Left hindlimb (tissue), 1 donor: ENCODE measurements at regions not wholly inside any gene's neighbourhood (a gene's known extent, or its start where the extent isn't known, plus 50 kb on each side); places are given as distances from the start of the nearest gene placed in this dataset.

ENCODE experiments used
- DNase-seq: peaks from one replicate; pipeline ENCODE4 v3.0.0-alpha.2; 2018

GRCh38 chr2:234691968-234692955 lies 195.4 kb upstream of the ARL4C start:
- no peak for DNase-seq

- no peak for DNase-seq
These were observed 194.3 kb upstream of the ARL4C start for GRCh38 chr2:234691214-234691575.

DNA sequence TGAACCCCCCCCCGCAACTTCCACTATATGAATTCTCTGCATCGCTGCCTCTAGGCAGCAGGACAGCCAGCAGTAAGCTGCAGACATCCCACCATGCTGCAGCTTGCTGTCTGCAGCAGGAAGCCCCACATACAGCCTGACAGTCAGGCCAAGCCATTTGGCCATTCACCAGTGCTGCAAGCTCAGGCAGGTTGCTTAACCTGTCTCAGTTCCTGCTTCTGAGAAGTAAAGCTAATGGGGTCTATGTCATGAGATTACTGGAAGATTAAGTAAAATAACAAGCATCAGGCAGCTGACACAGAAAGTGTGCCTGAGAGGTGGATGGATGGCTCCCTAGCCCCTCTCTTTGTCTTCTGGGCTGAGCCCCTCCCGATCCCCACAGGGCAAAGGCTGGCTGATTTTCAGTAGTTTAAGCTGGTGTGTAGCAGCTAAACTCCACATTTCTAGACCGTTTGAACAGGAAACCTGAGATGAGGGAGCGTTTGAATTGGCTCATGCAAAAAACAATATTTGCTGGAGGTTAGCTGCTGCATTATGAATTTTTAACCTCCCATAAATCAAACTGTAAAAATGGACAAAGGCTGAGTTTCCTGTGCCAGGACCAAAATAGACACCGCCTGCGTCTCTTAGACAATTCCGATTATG lies 193.8 kb upstream of the ARL4C start:
- peak; percentile 57 for DNase-seq

DNA sequence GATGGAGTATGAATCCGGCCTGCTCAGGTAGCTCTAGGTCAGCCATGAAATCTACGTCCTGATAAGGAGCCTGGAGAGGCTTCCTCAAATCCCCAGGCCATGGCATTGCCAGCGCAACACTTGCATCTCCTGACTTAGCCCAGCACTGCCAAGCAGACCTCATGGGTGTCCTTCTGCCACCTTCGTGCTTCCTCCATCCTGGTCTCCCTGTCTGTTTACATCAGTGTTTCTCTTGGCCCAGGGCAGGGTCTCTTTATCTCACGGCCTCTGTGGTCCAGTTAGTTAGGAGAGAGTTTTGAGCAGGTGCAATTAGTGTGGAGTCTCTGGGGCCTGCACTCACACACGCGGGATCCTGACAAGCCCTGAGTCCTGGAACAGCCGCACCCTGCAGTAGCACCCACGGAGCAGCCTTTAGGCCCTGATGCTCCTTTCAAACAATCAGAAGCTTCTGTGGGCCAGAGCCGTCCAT lies 193.1 kb upstream of the ARL4C start:
- no peak for DNase-seq

DNA sequence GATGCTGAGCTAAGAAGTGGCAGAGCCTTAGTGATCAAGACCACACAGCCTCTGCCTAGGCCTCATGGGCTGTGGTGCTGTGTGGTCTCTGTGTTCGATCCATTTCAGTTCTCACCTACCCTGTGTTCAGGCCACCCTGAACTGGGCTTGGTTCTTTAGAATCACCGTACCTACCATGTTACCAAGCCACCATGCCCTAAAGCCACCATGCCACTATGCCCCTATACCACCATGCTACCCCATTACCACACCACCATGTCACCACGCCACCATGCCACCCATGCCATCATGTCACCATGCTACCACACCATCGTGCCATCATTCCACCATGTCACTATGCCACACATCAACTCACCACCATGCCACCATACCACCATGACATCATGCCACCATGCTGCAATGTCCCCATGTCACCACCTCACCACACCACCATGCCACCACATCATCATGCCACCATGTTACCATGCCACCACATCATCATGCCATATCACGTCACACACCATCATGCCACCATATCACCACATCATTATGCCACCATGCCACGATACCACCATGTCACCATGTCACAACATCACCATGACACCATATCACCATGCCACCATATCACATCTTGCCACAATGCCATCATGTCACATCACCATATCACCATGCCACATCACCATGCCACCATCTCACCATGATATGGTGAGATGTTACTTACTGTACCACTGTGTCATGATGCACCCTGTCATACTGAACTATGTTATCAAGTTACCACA lies 191.0 kb upstream of the ARL4C start:
- DNase-seq: no peak

DNA sequence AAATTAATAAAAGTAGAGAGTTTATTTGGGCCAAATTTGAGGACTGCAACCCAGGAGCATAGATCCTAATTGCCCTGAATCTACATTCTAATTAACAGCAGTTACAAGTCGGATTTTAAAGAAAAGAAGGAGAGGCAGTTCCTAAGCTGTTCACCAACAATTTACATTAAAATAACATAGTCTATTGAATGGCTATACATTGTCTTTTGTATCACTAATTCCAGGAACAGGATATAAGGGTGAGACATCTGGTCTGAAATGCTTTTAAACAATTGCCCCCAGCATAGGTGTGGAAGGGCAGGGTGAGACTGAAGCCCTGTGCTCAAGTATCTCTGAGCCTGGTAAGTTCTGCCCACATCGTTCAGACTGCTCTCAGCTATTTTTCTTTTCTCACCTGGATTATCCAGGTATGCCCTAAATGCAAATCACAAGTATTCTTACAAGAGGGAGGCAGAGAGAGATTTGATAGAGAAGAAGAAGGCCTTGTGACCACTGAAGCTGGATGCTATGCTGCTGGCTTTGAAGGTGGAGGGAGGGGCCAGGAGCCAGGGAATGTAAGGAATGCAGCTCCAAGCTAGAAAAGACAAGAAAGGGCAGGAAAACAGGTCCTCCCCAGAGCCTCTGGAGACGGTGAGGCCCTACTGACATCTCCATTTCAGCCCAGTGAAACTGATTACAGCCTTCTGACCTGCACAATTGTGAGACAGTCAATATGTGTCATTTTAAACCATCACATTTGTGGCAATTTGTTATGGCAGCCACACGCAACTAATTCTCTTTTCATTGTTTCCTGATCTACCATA lies 189.4 kb upstream of the ARL4C start:
- DNase-seq: no peak

DNA sequence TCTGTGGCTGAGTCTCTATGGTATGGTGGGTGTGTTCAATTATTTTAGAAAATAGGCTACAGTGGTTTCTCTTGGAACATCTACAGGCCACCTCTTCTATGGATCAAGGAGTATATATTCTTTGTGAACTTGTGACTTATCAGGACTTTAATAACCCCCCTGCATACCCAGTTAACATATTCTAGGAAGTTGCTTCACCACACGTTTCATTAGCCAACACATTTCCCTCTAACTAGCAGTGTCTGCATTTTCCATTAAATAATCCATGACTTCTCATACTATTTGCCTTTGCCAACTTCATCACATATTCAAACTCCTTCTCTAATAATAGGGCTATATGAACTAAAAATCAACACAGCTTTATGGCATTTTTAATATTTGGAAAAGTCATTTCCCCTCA lies 187.6 kb upstream of the ARL4C start:
- no peak for DNase-seq

DNA sequence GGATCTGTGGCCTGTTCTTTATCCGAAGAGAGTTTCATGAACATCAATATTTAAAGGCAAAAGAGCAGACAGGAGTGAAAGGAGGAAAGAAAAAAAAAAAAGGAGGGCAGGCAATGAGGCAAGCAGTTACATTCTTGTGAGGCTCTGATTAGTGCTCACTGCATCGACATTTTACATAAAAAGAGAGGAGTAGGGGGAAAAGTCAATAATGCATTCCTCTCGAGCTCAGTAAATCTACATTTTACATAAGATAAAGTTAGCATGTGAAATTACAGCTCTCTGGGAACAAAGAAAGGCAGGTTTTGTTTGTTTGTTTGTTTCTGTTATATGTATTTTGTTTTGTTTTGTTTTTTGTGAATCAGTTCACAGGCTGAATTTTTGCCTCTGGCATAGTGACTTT lies 187.1 kb upstream of the ARL4C start:
- no peak for DNase-seq

GRCh38 chr2:234682492-234683228 lies 185.8 kb upstream of the ARL4C start:
- DNase-seq: no peak

DNA sequence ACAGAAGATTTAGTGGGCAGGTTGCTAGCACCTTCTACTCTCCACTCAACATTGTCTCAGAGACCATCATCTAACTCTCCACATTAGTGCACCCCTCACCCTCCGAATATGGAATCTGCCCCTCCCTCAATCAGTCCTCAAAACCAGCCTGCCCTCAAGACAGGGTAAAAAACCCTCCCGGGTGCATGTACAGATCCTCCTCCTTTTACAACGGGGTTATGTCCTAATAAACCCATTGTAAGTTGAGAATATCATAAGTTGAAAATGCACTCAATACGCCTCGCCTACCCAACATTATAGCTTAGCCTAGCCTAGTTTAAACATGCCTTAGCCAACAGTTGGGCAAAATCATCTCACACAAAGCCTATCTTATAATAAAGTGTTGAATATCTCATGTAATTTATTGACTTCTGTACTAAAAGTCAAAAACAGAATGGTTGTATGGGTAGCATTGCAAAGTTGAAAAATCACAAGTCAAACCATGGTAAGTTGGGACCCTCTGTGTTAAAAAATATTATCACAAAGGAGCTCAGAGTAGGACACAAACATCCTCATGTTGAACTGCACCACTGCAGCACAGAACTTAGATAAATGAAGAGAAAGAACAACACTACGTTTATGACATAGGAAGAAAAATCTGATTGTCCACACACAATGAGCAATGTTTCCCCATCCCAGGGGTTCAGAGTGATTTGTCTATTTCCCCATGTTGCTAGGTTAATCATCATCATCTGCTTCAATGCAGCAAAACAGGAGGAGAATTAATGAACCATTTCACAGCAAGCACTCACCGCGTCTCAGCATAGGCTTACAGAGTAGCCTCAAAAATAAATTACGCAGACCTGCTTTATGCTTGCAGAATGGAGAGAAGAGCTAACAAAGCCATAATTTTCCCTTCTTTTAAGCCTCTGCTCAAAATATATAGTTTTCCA lies 184.1 kb upstream of the ARL4C start:
- DNase-seq: no peak

DNA sequence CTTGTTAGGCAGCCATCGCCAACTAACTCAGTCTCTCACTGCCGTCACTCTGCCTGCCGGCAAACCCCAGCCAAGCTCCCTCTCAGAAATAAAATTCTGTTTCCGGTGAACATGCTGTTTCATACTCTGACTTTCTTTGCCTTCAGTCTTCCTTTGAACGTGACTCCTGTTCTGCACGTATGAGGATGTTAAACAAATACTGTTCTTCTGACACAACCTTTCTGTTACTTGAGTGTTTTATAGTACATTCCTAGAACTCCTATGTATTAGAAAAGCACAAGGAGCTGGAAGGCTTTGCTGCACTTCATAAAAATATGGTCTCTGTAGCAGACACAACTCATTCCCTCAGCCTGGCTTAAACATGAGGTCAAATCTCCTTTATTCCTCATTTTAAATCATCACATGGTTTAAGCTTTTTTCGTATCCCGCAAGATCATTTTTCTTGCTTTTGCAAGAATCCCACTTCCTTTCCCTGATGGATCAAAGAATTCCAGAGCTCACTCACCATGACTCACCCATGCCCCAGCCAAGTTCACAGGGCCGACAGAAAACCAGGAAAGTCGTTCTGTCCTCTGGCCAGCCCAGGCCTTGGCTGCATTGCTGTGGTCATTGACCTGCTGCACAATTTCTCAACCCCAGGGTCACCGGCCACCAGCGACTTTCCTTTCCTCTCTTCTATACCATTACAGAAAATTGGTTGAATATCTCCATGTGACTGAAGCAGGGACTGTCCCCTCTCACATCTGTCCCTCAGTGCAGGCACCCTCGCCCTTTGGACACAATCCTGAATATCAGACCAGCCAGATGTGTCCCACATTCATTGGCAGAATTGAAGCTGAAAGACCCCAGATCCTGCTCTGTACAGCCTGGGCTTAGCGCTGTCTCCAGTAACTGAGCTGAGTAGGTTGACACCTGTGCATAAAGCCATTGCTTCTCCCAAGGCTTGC lies 183.1 kb upstream of the ARL4C start:
- DNase-seq: peak; percentile 79

GRCh38 chr2:234679301-234679740 lies 182.4 kb upstream of the ARL4C start:
- DNase-seq: no peak

DNA sequence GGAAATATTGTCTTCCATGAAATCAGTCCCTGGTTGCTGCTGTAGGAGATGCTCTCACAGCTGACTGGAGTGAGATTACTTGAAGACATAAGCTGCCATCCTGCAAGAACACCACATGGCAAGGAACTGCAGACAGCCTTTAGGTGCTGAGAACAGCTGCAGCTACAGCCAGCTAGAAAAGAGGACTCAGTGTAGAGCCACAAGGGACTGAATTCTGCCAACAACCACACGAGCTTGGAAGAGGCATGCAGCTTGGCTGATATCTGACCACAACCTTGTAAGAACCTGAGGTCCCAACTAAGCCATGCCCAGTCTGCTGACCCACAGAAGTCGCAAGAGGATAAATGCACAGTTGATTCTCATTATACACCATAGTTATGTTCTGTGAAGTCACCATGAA lies 181.8 kb upstream of the ARL4C start:
- DNase-seq: peak; percentile 43

- no peak for DNase-seq
These were observed 181.1 kb upstream of the ARL4C start for GRCh38 chr2:234677758-234678538.

DNA sequence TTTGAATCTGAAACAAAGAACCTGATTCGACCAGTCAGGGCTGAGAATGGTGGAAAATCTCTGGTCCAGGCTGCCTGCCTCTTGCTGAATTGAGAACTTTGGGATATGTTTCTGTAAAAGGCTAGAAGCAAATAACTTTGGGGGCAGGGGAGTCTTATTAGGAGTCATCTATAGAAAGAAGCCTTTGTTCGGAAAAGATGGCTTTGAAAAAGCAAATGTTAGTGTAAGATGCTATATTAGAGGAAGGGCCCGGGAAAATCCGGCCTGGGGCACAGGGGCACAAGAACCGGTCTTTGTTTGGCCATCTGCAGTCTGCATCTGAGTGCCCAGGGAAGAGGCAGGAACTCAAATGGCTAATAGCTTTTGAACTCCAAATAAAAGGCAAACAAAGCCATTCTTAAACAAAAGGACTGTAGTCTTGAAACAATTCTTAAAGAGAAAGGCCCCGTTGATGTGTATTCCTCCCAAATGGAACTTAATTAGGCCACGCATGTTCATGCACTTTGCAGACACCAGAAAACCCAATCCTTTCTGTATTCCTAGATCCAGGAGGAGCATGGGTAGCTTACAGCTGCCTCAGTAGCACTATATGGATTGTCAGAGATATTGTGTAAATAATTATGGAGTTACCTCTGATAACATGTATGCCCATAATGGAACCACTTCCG lies 180.0 kb upstream of the ARL4C start:
- DNase-seq: no peak

DNA sequence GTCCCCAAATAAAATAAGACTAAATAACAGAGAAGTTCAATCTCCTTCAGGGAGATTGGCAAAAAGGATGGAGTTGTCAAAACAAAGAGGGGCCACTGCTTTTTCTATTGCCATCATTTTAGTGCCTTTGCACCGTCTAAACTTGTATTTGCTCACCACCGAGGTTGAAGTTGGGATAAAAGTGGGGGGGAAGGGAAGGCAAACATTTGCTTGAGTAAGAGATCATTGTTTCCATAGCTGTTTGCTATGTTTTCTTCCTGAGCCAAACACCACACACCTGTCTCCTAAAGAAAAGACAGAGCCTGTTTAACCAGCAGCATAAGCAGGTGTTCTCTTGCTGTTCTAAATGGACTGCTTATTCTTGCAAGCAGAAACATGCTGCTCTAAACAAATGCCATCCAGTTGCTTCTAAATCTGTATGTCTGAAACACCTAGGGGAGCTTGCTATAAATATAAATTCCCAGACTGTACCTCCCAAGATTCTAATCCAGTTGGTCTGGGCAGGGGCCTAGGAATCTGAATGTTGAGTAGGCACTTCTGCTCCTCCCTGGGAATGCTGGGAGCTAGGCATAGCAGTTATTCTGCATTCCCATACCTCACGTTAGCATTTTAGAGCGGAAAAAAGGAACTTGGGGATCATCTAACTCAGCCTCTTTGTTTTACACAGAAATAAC lies 179.4 kb upstream of the ARL4C start:
- no peak for DNase-seq

DNA sequence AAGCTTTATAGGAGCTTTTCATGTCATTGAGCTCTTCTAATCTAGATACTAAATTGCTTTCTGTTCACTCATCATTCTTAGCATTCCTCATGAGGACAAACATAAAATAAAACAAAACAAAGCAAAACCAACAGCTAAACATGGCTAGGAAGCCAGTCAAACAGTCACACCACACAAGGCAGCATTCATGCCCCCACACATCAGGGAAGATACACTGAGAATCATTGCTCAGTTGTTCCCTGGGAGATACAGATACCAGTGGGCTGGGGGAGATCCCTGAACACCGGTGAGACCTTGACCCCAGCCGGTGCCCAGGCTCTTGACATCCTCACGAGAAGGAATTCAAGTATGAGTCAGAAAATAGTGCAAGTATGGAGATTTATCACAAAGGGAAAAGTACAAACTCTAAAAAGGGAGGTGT lies 177.9 kb upstream of the ARL4C start:
- no peak for DNase-seq
